SW480 (cell line): ENCODE measurements at regions not wholly inside any gene's neighbourhood (a gene's known extent, or its start where the extent isn't known, plus 50 kb on each side); places are given as distances from the start of the nearest gene placed in this dataset.

ENCODE experiments used
- DNase-seq: peaks from one replicate; pipeline ENCODE4 v3.0.0-alpha.2; 2016; ENCODE audit warnings: low spot score

GRCh38 chr4:155094201-155094820 is 114.1 kb upstream of the NPY2R start:
- DNase-seq: no peak

- DNase-seq: no peak
These were observed 109.2 kb upstream of the NPY2R start for GRCh38 chr4:155099231-155099630.

GRCh38 chr4:155106629-155107028 is 101.8 kb upstream of the NPY2R start:
- DNase-seq: no peak

- DNase-seq: no peak
These were observed 101.4 kb upstream of the NPY2R start for GRCh38 chr4:155107059-155107458.

GRCh38 chr4:155114790-155115189 is 93.6 kb upstream of the NPY2R start:
- DNase-seq: no peak

- no peak for DNase-seq
These were observed 89.4 kb upstream of the NPY2R start for GRCh38 chr4:155119006-155119405.

- DNase-seq: no peak
These were observed 87.9 kb upstream of the NPY2R start for GRCh38 chr4:155120536-155120935.

GRCh38 chr4:155122382-155122781 is 86.1 kb upstream of the NPY2R start:
- DNase-seq: no peak

- no peak for DNase-seq
These were observed 74.3 kb upstream of the NPY2R start for GRCh38 chr4:155134136-155134535.

GRCh38 chr4:155140889-155141288 is 67.5 kb upstream of the NPY2R start:
- no peak for DNase-seq

- no peak for DNase-seq
These were observed 64.9 kb upstream of the NPY2R start for GRCh38 chr4:155143512-155143911.
